ENCODE measurements at regions not wholly inside any gene's neighbourhood (a gene's known extent, or its start where the extent isn't known, plus 50 kb on each side); places are given as distances from the start of the nearest gene placed in this dataset.

- TF ChIP-seq NR1H2 (CRISPR knock-in tag; IDR thresholded peaks at IDR 0.05) (no peak), STAT6 (CRISPR knock-in tag; conservative IDR thresholded peaks at IDR 0.05; ENCODE audit: low read depth) (no peak), KAT7 (CRISPR knock-in tag; IDR thresholded peaks at IDR 0.05; ENCODE audit: borderline replicate concordance) (no peak), CTCF (IDR thresholded peaks at IDR 0.05) (no peak), USF1 (CRISPR knock-in tag; IDR thresholded peaks at IDR 0.05) (no peak), ERG (CRISPR knock-in tag; IDR thresholded peaks at IDR 0.05) (no peak), IRF2 (CRISPR knock-in tag; IDR thresholded peaks at IDR 0.05; ENCODE audit: borderline replicate concordance, low read depth) (no peak), ESRRA (CRISPR knock-in tag; IDR thresholded peaks at IDR 0.05; ENCODE audit: borderline replicate concordance) (no peak), PRDM15 (CRISPR knock-in tag; IDR thresholded peaks at IDR 0.05) (no peak)
Observed at GRCh38 chr3:94965867-94966475, 903.1 kb downstream of the NSUN3 start.

Measured in WTC11 (cell line).